ENCODE measurements at regions not wholly inside any gene's neighbourhood (a gene's known extent, or its start where the extent isn't known, plus 50 kb on each side); places are given as distances from the start of the nearest gene placed in this dataset.

GRCh38 chr21:25509862-25510261 lies 97.4 kb downstream of the MRPL39 start (continued):
- no peak for TF ChIP-seq MAX (IDR thresholded peaks at IDR 0.05)

DNA sequence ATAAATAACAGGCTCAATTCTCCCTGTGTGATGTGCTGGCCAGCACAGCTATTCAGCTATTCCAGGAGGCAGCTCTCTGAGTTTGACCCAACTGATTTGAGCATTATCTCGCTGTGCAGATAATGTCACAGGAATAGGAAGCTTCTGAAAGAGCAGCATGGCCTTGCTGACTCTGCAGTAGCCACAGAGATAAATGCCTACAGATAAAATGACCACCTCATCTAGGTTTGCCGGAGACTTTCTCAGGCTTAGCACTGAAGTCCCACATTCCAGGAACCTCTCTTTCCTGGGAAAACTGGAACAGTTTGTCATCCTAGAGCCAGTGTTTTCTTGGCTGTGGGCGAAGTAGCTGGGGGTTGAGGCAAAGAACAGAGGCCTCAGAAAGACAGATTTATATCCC lies 98.9 kb downstream of the MRPL39 start:
- 54% methylated on average over 3 of the region's 3 CpGs for WGBS
- H3K4me1 ChIP-seq (ENCODE audit: control insufficient read depth in 4 of 4, insufficient read depth in 4 of 4, low read length in 3 of 4) = peaks cover 0 to 1% (median 0%) of the 10 kb centered on the region in 4 donors
- TF ChIP-seq EGR1 (IDR thresholded peaks at IDR 0.05; ENCODE audit: low read depth in 2 of 2) (no peak), TAF1 (conservative IDR thresholded peaks at IDR 0.05) (no peak), NR2F2 (IDR thresholded peaks at IDR 0.05) (no peak), JUND (IDR thresholded peaks at IDR 0.05) (no peak), YY1 (IDR thresholded peaks at IDR 0.05) (no peak), ATF3 (IDR thresholded peaks at IDR 0.05) (no peak), HNF4A (conservative IDR thresholded peaks at IDR 0.05) (no peak), GABPA (IDR thresholded peaks at IDR 0.05 in 1 of 2, conservative IDR thresholded peaks at IDR 0.05 in 1 of 2) (no peak), MAX (IDR thresholded peaks at IDR 0.05) (no peak), ZBTB33 (IDR thresholded peaks at IDR 0.05) (no peak), FOXA1 (IDR thresholded peaks at IDR 0.05) (no peak), HNF4G (IDR thresholded peaks at IDR 0.05) (no peak), RAD21 (IDR thresholded peaks at IDR 0.05) (no peak), RXRA (IDR thresholded peaks at IDR 0.05) (no peak)
- TF ChIP-seq, protein P1, sequence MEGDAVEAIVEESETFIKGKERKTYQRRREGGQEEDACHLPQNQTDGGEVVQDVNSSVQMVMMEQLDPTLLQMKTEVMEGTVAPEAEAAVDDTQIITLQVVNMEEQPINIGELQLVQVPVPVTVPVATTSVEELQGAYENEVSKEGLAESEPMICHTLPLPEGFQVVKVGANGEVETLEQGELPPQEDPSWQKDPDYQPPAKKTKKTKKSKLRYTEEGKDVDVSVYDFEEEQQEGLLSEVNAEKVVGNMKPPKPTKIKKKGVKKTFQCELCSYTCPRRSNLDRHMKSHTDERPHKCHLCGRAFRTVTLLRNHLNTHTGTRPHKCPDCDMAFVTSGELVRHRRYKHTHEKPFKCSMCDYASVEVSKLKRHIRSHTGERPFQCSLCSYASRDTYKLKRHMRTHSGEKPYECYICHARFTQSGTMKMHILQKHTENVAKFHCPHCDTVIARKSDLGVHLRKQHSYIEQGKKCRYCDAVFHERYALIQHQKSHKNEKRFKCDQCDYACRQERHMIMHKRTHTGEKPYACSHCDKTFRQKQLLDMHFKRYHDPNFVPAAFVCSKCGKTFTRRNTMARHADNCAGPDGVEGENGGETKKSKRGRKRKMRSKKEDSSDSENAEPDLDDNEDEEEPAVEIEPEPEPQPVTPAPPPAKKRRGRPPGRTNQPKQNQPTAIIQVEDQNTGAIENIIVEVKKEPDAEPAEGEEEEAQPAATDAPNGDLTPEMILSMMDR (IDR thresholded peaks at IDR 0.05; ENCODE audit: low read depth, low read length, missing input control) = no peak
- TF ChIP-seq, protein P2, sequence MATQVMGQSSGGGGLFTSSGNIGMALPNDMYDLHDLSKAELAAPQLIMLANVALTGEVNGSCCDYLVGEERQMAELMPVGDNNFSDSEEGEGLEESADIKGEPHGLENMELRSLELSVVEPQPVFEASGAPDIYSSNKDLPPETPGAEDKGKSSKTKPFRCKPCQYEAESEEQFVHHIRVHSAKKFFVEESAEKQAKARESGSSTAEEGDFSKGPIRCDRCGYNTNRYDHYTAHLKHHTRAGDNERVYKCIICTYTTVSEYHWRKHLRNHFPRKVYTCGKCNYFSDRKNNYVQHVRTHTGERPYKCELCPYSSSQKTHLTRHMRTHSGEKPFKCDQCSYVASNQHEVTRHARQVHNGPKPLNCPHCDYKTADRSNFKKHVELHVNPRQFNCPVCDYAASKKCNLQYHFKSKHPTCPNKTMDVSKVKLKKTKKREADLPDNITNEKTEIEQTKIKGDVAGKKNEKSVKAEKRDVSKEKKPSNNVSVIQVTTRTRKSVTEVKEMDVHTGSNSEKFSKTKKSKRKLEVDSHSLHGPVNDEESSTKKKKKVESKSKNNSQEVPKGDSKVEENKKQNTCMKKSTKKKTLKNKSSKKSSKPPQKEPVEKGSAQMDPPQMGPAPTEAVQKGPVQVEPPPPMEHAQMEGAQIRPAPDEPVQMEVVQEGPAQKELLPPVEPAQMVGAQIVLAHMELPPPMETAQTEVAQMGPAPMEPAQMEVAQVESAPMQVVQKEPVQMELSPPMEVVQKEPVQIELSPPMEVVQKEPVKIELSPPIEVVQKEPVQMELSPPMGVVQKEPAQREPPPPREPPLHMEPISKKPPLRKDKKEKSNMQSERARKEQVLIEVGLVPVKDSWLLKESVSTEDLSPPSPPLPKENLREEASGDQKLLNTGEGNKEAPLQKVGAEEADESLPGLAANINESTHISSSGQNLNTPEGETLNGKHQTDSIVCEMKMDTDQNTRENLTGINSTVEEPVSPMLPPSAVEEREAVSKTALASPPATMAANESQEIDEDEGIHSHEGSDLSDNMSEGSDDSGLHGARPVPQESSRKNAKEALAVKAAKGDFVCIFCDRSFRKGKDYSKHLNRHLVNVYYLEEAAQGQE (IDR thresholded peaks at IDR 0.05) = no peak
- H3K27ac ChIP-seq (ENCODE audit: low read depth in 1 of 2, low read length in 2 of 2) = no peak overlapping the region
- no peaks in the 10 kb centered on the region for H3K27me3 ChIP-seq (ENCODE audit: control insufficient read depth in 4 of 4, insufficient read depth in 4 of 4, low read length in 3 of 4)
- no peak overlapping the region for H3K9ac ChIP-seq (ENCODE audit: low read depth in 1 of 2, low read length in 2 of 2)
- DNase-seq (ENCODE audit: low spot score) = no peak
- no peak overlapping the region for H3K4me3 ChIP-seq (ENCODE audit: low read depth in 1 of 3, low read length in 3 of 3)
- no peaks in the 10 kb centered on the region for H3K36me3 ChIP-seq (ENCODE audit: control insufficient read depth in 4 of 4, insufficient read depth in 3 of 4, low read depth in 1 of 4, low read length in 3 of 4)
- H3K9me3 ChIP-seq (ENCODE audit: control insufficient read depth in 4 of 4, low read length in 3 of 4) = no peaks in the 10 kb centered on the region
